GM12878 (cell line): ENCODE measurements at regions not wholly inside any gene's neighbourhood (a gene's known extent, or its start where the extent isn't known, plus 50 kb on each side); places are given as distances from the start of the nearest gene placed in this dataset.

Source experiments
- ATAC-seq: fragments of 200-7000 bp; cut with Tn5 transposase; 3 replicates; pipeline ENCODE4 v1.9.1; 2020; ENCODE audit warnings: mild to moderate bottlenecking, moderate library complexity
- BruUV-seq: library from RNA; stranded (reverse); fragments of 400-500 nt; replicated peaks from 2 replicates; lab custom pipeline; 2021; lab: Mats Ljungman, UMichigan
- CTCF ChIA-PET: fragments of 300-600 bp; sonication (Branson Sonifier 250); formaldehyde crosslinking; extraction: SDS; loops from one replicate; lab custom pipeline; 2021; ENCODE audit warnings: inconsistent platforms; lab: Yijun Ruan, JAX
- POLR2A ChIA-PET: fragments of 350-600 bp; formaldehyde crosslinking; extraction: SDS; loops from one replicate; lab custom pipeline; 2021; ENCODE audit warnings: inconsistent platforms; lab: Charles Lee
- RAD21 ChIA-PET: fragments of 300-600 bp; sonication (Branson Sonifier 250); formaldehyde crosslinking; loops from one replicate; lab custom pipeline; 2023; ENCODE audit warnings: antibody characterized with exemption; ENCODE audit not compliant: unreplicated experiment; lab: Charles Lee
- SMC1A ChIA-PET: fragments of 300-600 bp; sonication (Branson Sonifier 250); formaldehyde crosslinking; loops from one replicate; lab custom pipeline; 2023; ENCODE audit not compliant: unreplicated experiment, uncharacterized antibody; lab: Charles Lee
- DNase-seq: peaks from one replicate; pipeline ENCODE4 v3.0.0-alpha.2; 2011; ENCODE audit warnings: low read depth, low spot score
- FAIRE-seq: peaks from 3 replicates; lab custom pipeline; 2011; peaks lifted over from hg19 to GRCh38; lab: Jason Lieb, UNC
- H2AFZ ChIP-seq: 2 replicates; pipeline ENCODE4 v1.6.0; 2011; ENCODE audit warnings: low read depth, low read length, control low read depth; ENCODE audit not compliant: control insufficient read depth
- H3K27ac ChIP-seq: 2 replicates; pipeline ENCODE4 v1.5.1; 2011; ENCODE audit warnings: control low read depth; ENCODE audit not compliant: control insufficient read depth, insufficient read depth
- H3K27me3 ChIP-seq, 2 experiments: replicated peaks in 1 of 2; 2 replicates each; pipeline versions ENCODE4 v1.6.0 to v1.6.1; 2011; ENCODE audit warnings: low read length in 1 of 2; ENCODE audit not compliant: control insufficient read depth in 2 of 2, insufficient read depth in 2 of 2
- H3K36me3 ChIP-seq, 2 experiments: 2 replicates each; pipeline ENCODE4 v1.5.1; 2011; ENCODE audit warnings: low read length in 1 of 2; ENCODE audit not compliant: control insufficient read depth in 2 of 2, insufficient read depth in 2 of 2
- H3K4me1 ChIP-seq: 2 replicates; pipeline ENCODE4 v1.6.1; 2011; ENCODE audit warnings: mild to moderate bottlenecking, low read length, moderate library complexity, mixed read lengths; ENCODE audit not compliant: control insufficient read depth, insufficient read depth
- H3K4me2 ChIP-seq: 2 replicates; pipeline ENCODE4 v1.6.0; 2011; ENCODE audit warnings: control low read depth; ENCODE audit not compliant: control insufficient read depth, insufficient read depth
- H3K4me3 ChIP-seq: fragments of 200-600 bp; sonication (generic); 2 replicates; pipeline ENCODE4 v1.5.1; 2016
- H3K79me2 ChIP-seq: 2 replicates; pipeline ENCODE4 v1.6.0; 2011; ENCODE audit warnings: low read length; ENCODE audit not compliant: control insufficient read depth, insufficient read depth
- H3K9ac ChIP-seq: 2 replicates; pipeline ENCODE4 v1.8.0; 2011; ENCODE audit warnings: low read length, control low read depth, mixed read lengths; ENCODE audit not compliant: control insufficient read depth, insufficient read depth
- H3K9me3 ChIP-seq: replicated peaks from 3 replicates; pipeline ENCODE4 v1.5.1; 2011; ENCODE audit warnings: mild to moderate bottlenecking, low read length; ENCODE audit not compliant: control insufficient read depth, insufficient read depth
- H4K20me1 ChIP-seq: 2 replicates; pipeline ENCODE4 v1.6.0; 2011; ENCODE audit not compliant: control insufficient read depth, insufficient read depth
- CEBPZ ChIP-seq: fragments of 150-350 bp; IDR thresholded peaks from 2 replicates; pipeline ENCODE4 v1.6.1; 2016; ENCODE audit warnings: low read depth, low read length
- CREM ChIP-seq: IDR thresholded peaks from 2 replicates; pipeline ENCODE4 v1.6.1; 2014; ENCODE audit warnings: antibody characterized with exemption, low read depth
- HCFC1 ChIP-seq: fragments of 150-350 bp; IDR thresholded peaks from 2 replicates; pipeline ENCODE4 v1.6.1; 2014; ENCODE audit warnings: low read length
- HDGF ChIP-seq: fragments of 450-650 bp; IDR thresholded peaks from 2 replicates; pipeline ENCODE4 v1.6.1; 2016; ENCODE audit warnings: antibody characterized with exemption
- HSF1 ChIP-seq: fragments of 150-350 bp; IDR thresholded peaks from 2 replicates; pipeline ENCODE4 v1.6.1; 2014; ENCODE audit warnings: mild to moderate bottlenecking, low read depth, low read length
- JUNB ChIP-seq: IDR thresholded peaks from 2 replicates; pipeline ENCODE4 v1.6.1; 2016; ENCODE audit warnings: antibody characterized with exemption, mild to moderate bottlenecking
- JUND ChIP-seq: IDR thresholded peaks from 2 replicates; pipeline ENCODE4 v1.6.1; 2012; ENCODE audit warnings: low read depth, mild to moderate bottlenecking, low read length, improper control_type of control experiment, moderate library complexity
- LARP7 ChIP-seq: fragments of 450-650 bp; IDR thresholded peaks from 2 replicates; pipeline ENCODE4 v1.6.1; 2017; ENCODE audit warnings: mild to moderate bottlenecking
- MXI1 ChIP-seq: fragments of 150-350 bp; IDR thresholded peaks from 2 replicates; pipeline ENCODE4 v1.6.1; 2011; ENCODE audit warnings: low read depth, mild to moderate bottlenecking, inconsistent platforms, low read length, improper control_type of control experiment
- POLR2AphosphoS5 ChIP-seq: IDR thresholded peaks from 2 replicates; pipeline ENCODE4 v1.6.1; 2011; ENCODE audit warnings: mild to moderate bottlenecking, low read length, inconsistent platforms
- RELA ChIP-seq: fragments of 450-650 bp; IDR thresholded peaks from 2 replicates; pipeline ENCODE4 v1.8.0; 2014; ENCODE audit warnings: borderline replicate concordance; ENCODE audit not compliant: partially characterized antibody
- RELB ChIP-seq: fragments of 450-650 bp; IDR thresholded peaks from 2 replicates; pipeline ENCODE4 v1.6.1; 2017; ENCODE audit warnings: low read depth, mild to moderate bottlenecking, moderate library complexity
- SIN3A ChIP-seq: IDR thresholded peaks from 2 replicates; pipeline ENCODE4 v1.6.1; 2012; ENCODE audit warnings: low read depth, low read length, improper control_type of control experiment
- SMAD5 ChIP-seq: IDR thresholded peaks from 2 replicates; pipeline ENCODE4 v1.6.1; 2016; ENCODE audit warnings: antibody characterized with exemption, low read depth
- SMARCA5 ChIP-seq: fragments of 450-650 bp; IDR thresholded peaks from 2 replicates; pipeline ENCODE4 v1.6.1; 2017; ENCODE audit warnings: mild to moderate bottlenecking
- WGBS: methylation state at CpG from one replicate; pipeline ENCODE4 v1.1.6; 2016; ENCODE audit warnings: low lambda C conversion rate; ENCODE audit not compliant: insufficient replicate concordance, insufficient coverage; ENCODE audit errors: missing lambda C conversion rate; 5-methylcytosine and 5-hydroxymethylcytosine counted together
- in situ Hi-C: fragments of 300-500 bp; cut with MboI; formaldehyde crosslinking; loops from 9 replicates; pipeline ENCODE4 v1.14.3; 2018; ENCODE audit warnings: mixed read lengths
- intact Hi-C: fragments of 100-400 bp; cut with micrococcal nuclease; formaldehyde crosslinking; loops from one replicate; pipeline ENCODE4 v1.14.2; 2022; ENCODE audit not compliant: unreplicated experiment

GRCh38 chr14:54039311-54039710, 82.7 kb upstream of the BMP4 start:
- FAIRE-seq (no peak), DNase-seq (no peak), ATAC-seq (no peak)
- H3K9ac ChIP-seq = no peak overlapping the region
- H3K4me2 ChIP-seq = no peak overlapping the region
- H3K27me3 ChIP-seq = no peaks in the 10 kb centered on the region
- CTCF ChIA-PET = no interaction called here
- 0% methylated on average over 2 of the region's 2 CpGs for WGBS
- intact Hi-C loops (no loop called here), in situ Hi-C loops (no loop called here)
- H3K27ac ChIP-seq = no peak overlapping the region
- BruUV-seq = no TSS peak
- POLR2A ChIA-PET = no interaction called here
- H3K79me2 ChIP-seq = no peaks in the 10 kb centered on the region
- no peaks in the 10 kb centered on the region; the same call in 1 of the 2 replicates for H3K4me1 ChIP-seq
- RAD21 ChIA-PET = no interaction called here
- H3K36me3 ChIP-seq = no peaks in the 10 kb centered on the region
- H3K4me3 ChIP-seq = no peak overlapping the region
- TF ChIP-seq MXI1 (no peak), SIN3A (no peak), RELA (no peak), HCFC1 (no peak), RELB (no peak)
- no peak overlapping the region for H2AFZ ChIP-seq
- SMC1A ChIA-PET = interaction anchor here (1.0 to 1.3 kb wide), 2 partner anchors 10 to 21 kb away, joined by 3 read pairs; no protein-coding TSS in a partner anchor
- H4K20me1 ChIP-seq = no peaks in the 10 kb centered on the region
- no peaks in the 10 kb centered on the region for H3K9me3 ChIP-seq

GRCh38 chr14:54040846-54041245, 84.2 kb upstream of the BMP4 start:
- ChIA-PET CTCF (no interaction called here), RAD21 (no interaction called here)
- TF ChIP-seq JUNB = no peak
- TF ChIP-seq SMAD5 = no peak
- TF ChIP-seq HSF1 = no peak
- no peak for TF ChIP-seq HDGF
- no peak for TF ChIP-seq POLR2AphosphoS5
- TF ChIP-seq LARP7 = no peak
- no peak for TF ChIP-seq JUND
- no peak for TF ChIP-seq CREM
- no peak for TF ChIP-seq CEBPZ
- TF ChIP-seq SMARCA5 = no peak

More at GRCh38 chr14:54040846-54041245, 84.2 kb upstream of the BMP4 start:
- ChIA-PET SMC1A (no interaction called here), POLR2A (no interaction called here)
- no peak overlapping the region for H3K4me2 ChIP-seq
- no peaks in the 10 kb centered on the region; the same call in 2 of the 3 replicates for H3K9me3 ChIP-seq
- no peaks in the 10 kb centered on the region for H3K27me3 ChIP-seq
- FAIRE-seq = no peak
- H3K4me3 ChIP-seq = no peak overlapping the region
- no peaks in the 10 kb centered on the region for H3K36me3 ChIP-seq
- DNase-seq = no peak
- H3K4me1 ChIP-seq = no peaks in the 10 kb centered on the region; the same call in 1 of the 2 replicates
- no peak overlapping the region for H2AFZ ChIP-seq
- no peaks in the 10 kb centered on the region for H4K20me1 ChIP-seq
- in situ Hi-C loops (no loop called here), intact Hi-C loops (no loop called here)
- no peak overlapping the region for H3K9ac ChIP-seq
- ATAC-seq = no peak
- no TSS peak for BruUV-seq
- H3K79me2 ChIP-seq = no peaks in the 10 kb centered on the region
- H3K27ac ChIP-seq = no peak overlapping the region
